ENCODE measurements at regions not wholly inside any gene's neighbourhood (a gene's known extent, or its start where the extent isn't known, plus 50 kb on each side); places are given as distances from the start of the nearest gene placed in this dataset.

- Histone ChIP-seq H3K4me3 (no peak overlapping the region), H3K27me3 (no peaks in the 10 kb centered on the region), H3K27ac (no peak overlapping the region), H3K9me3 (peaks cover 0 to 17% (median 0%) of the 10 kb centered on the region in 12 donors), H3K4me1 (no peaks in the 10 kb centered on the region), H3K36me3 (no peaks in the 10 kb centered on the region)
- intact Hi-C loops (cut with DNase I) = no loop called here
- no peak for TF ChIP-seq CTCF (IDR thresholded peaks at IDR 0.05)
- TF ChIP-seq POLR2A (IDR thresholded peaks at IDR 0.05) = no peak
- WGBS, 4 donors = 91 to 100% (median 97%) methylated on average over 1 of the region's 1 CpG
- DNase-seq (no peak), ATAC-seq (no peak)
Observed at GRCh38 chr16:54798267-54798666, 132.4 kb upstream of the IRX5 start.

- H3K27me3 ChIP-seq = no peaks in the 10 kb centered on the region
- H3K36me3 ChIP-seq = no peaks in the 10 kb centered on the region
- H3K4me3 ChIP-seq = no peak overlapping the region
- H3K27ac ChIP-seq = no peak overlapping the region
- H3K4me1 ChIP-seq = no peaks in the 10 kb centered on the region
- WGBS, 4 donors = 51 to 59% (median 53%) methylated on average over 5 of the region's 5 CpGs
- TF ChIP-seq POLR2A (IDR thresholded peaks at IDR 0.05) (no peak), CTCF (IDR thresholded peaks at IDR 0.05) (no peak)
- ATAC-seq (no peak), DNase-seq (no peak)
- intact Hi-C loops (cut with DNase I) = no loop called here
- peaks cover 0 to 17% (median 0%) of the 10 kb centered on the region in 12 donors for H3K9me3 ChIP-seq
Observed at GRCh38 chr16:54796211-54796610, 134.5 kb upstream of the IRX5 start.

- 73 to 80% (median 75%) methylated on average over 2 of the region's 2 CpGs for WGBS, 4 donors
- no peak for TF ChIP-seq CTCF (IDR thresholded peaks at IDR 0.05)
Observed at GRCh38 chr16:54792811-54793210, 137.9 kb upstream of the IRX5 start.

GRCh38 chr16:54787045-54787444, 143.6 kb upstream of the IRX5 start:
- intact Hi-C loops (cut with DNase I) = no loop called here

More at GRCh38 chr16:54792811-54793210, 137.9 kb upstream of the IRX5 start:
- H3K27ac ChIP-seq = no peak overlapping the region
- H3K4me1 ChIP-seq = no peaks in the 10 kb centered on the region
- H3K36me3 ChIP-seq = no peaks in the 10 kb centered on the region
- no peak overlapping the region for H3K4me3 ChIP-seq
- H3K9me3 ChIP-seq = peaks cover 0 to 8% (median 0%) of the 10 kb centered on the region in 12 donors
- ATAC-seq (no peak), DNase-seq (no peak)
- H3K27me3 ChIP-seq = no peaks in the 10 kb centered on the region
- intact Hi-C loops (cut with DNase I) = no loop called here

More at GRCh38 chr16:54787045-54787444, 143.6 kb upstream of the IRX5 start:
- DNase-seq (no peak), ATAC-seq (no peak)
- H3K9me3 ChIP-seq = peaks cover 0 to 21% (median 0%) of the 10 kb centered on the region in 12 donors
- no peaks in the 10 kb centered on the region for H3K4me1 ChIP-seq
- H3K27ac ChIP-seq = no peak overlapping the region
- 78 to 82% (median 81%) methylated on average over 1 of the region's 1 CpG for WGBS, 4 donors
- TF ChIP-seq POLR2A (IDR thresholded peaks at IDR 0.05) (no peak), CTCF (IDR thresholded peaks at IDR 0.05) (no peak)
- H3K36me3 ChIP-seq = no peaks in the 10 kb centered on the region
- no peak overlapping the region for H3K4me3 ChIP-seq
- no peaks in the 10 kb centered on the region for H3K27me3 ChIP-seq
